Thyroid gland (tissue), 4 donors: ENCODE measurements at regions not wholly inside any gene's neighbourhood (a gene's known extent, or its start where the extent isn't known, plus 50 kb on each side); places are given as distances from the start of the nearest gene placed in this dataset.

ENCODE experiments used
- DNase-seq, 2 donors: peaks; one replicate each; pipeline ENCODE4 v3.0.0-alpha.2; 2019
- H3K27ac ChIP-seq, 3 donors: fragments of 200-600 bp; sonication (generic); 1 replicate in 2 of 3; 2 replicates in 1 of 3; pipeline ENCODE4 v1.5.1; 2016 to 2019; ENCODE audit warnings: mild to moderate bottlenecking in 1 of 3, moderate library complexity in 1 of 3
- H3K27me3 ChIP-seq: fragments of 200-600 bp; sonication (generic); one replicate; pipeline ENCODE4 v1.5.1; 2019
- H3K36me3 ChIP-seq, 2 donors: fragments of 200-600 bp; sonication (generic); one replicate each; pipeline ENCODE4 v1.5.1; 2016 to 2019
- H3K4me1 ChIP-seq, 2 donors: fragments of 200-600 bp; sonication (generic); one replicate each; pipeline ENCODE4 v1.5.1; 2017 to 2019
- H3K4me3 ChIP-seq, 3 donors: fragments of 200-600 bp; sonication (generic); replicated peaks in 1 of 3; 1 replicate in 2 of 3; 2 replicates in 1 of 3; pipeline ENCODE4 v1.5.1; 2016; ENCODE audit warnings: mild to moderate bottlenecking in 1 of 3
- H3K9me3 ChIP-seq: fragments of 200-600 bp; sonication (generic); one replicate; pipeline ENCODE4 v1.5.1; 2017
- CTCF ChIP-seq, 6 experiments: fragments of 200-600 bp in 3 of 6; fragments of 450-650 bp in 3 of 6; sonication (generic) in 3 of 6; IDR thresholded peaks; one replicate each; pipeline ENCODE4 v1.5.1; 2016 to 2019; ENCODE audit warnings: antibody characterized with exemption in 6 of 6, mild to moderate bottlenecking in 2 of 6, inconsistent platforms in 1 of 6, moderate library complexity in 1 of 6
- POLR2A ChIP-seq, 2 donors: fragments of 450-650 bp; IDR thresholded peaks; one replicate each; pipeline ENCODE4 v1.6.1; 2017; ENCODE audit warnings: antibody characterized with exemption in 2 of 2, mild to moderate bottlenecking in 2 of 2, moderate library complexity in 1 of 2
- WGBS, 2 donors: methylation state at CpG; one replicate each; pipeline ENCODE4 v1.1.5; 2017; 5-methylcytosine and 5-hydroxymethylcytosine counted together
- intact Hi-C: fragments of 100-400 bp; cut with DNase I; formaldehyde crosslinking; loops from one replicate; pipeline ENCODE4 v1.15.1; 2023

GRCh38 chr1:37167479-37167878 is 133.2 kb upstream of the GRIK3 start:
- Histone ChIP-seq H3K36me3 (no peaks in the 10 kb centered on the region), H3K4me3 (no peak overlapping the region), H3K27me3 (no peaks in the 10 kb centered on the region), H3K9me3 (no peaks in the 10 kb centered on the region), H3K27ac (no peak overlapping the region), H3K4me1 (no peaks in the 10 kb centered on the region)
- intact Hi-C loops: no loop called here
- no peak for DNase-seq
- TF ChIP-seq CTCF (IDR thresholded peaks at IDR 0.05) (no peak), POLR2A (IDR thresholded peaks at IDR 0.05) (no peak)
- 77 to 100% methylated on average over 1 of the region's 1 CpG for WGBS, 2 donors

- TF ChIP-seq CTCF (IDR thresholded peaks at IDR 0.05) (no peak), POLR2A (IDR thresholded peaks at IDR 0.05) (no peak)
- Histone ChIP-seq H3K27me3 (no peaks in the 10 kb centered on the region), H3K4me3 (no peak overlapping the region), H3K27ac (no peak overlapping the region), H3K36me3 (no peaks in the 10 kb centered on the region), H3K4me1 (no peaks in the 10 kb centered on the region), H3K9me3 (no peaks in the 10 kb centered on the region)
- intact Hi-C loops: no loop called here
- WGBS, 2 donors: 74 to 76% methylated on average over 2 of the region's 2 CpGs
- DNase-seq: no peak
Observed at GRCh38 chr1:37169241-37169640, 134.9 kb upstream of the GRIK3 start.

- Histone ChIP-seq H3K36me3 (no peaks in the 10 kb centered on the region), H3K27ac (no peak overlapping the region), H3K9me3 (no peaks in the 10 kb centered on the region), H3K27me3 (no peaks in the 10 kb centered on the region), H3K4me1 (no peaks in the 10 kb centered on the region), H3K4me3 (no peak overlapping the region)
- no peak for TF ChIP-seq POLR2A (IDR thresholded peaks at IDR 0.05)
- TF ChIP-seq CTCF (IDR thresholded peaks at IDR 0.05): no peak
- no peak for DNase-seq
- 56 to 65% methylated on average over 8 of the region's 8 CpGs for WGBS, 2 donors
- intact Hi-C loops: no loop called here
Observed at GRCh38 chr1:37169743-37170275, 135.5 kb upstream of the GRIK3 start.

- no peaks in the 10 kb centered on the region for H3K27me3 ChIP-seq
- H3K4me3 ChIP-seq: no peak overlapping the region
- TF ChIP-seq CTCF (IDR thresholded peaks at IDR 0.05) (no peak), POLR2A (IDR thresholded peaks at IDR 0.05) (no peak)
- intact Hi-C loops: no loop called here
- 43 to 56% methylated on average over 8 of the region's 8 CpGs for WGBS, 2 donors
- no peaks in the 10 kb centered on the region for H3K36me3 ChIP-seq
- DNase-seq: no peak
- no peaks in the 10 kb centered on the region for H3K9me3 ChIP-seq
- H3K27ac ChIP-seq: no peak overlapping the region
- no peaks in the 10 kb centered on the region for H3K4me1 ChIP-seq
Observed at GRCh38 chr1:37171691-37172090, 137.4 kb upstream of the GRIK3 start.

- Histone ChIP-seq H3K36me3 (no peaks in the 10 kb centered on the region), H3K27me3 (no peaks in the 10 kb centered on the region)
- WGBS, 2 donors: 71 to 79% methylated on average over 3 of the region's 3 CpGs
Observed at GRCh38 chr1:37174341-37174740, 140.0 kb upstream of the GRIK3 start.

More at GRCh38 chr1:37174341-37174740, 140.0 kb upstream of the GRIK3 start:
- H3K4me3 ChIP-seq: no peak overlapping the region
- DNase-seq: no peak
- no peaks in the 10 kb centered on the region for H3K9me3 ChIP-seq
- H3K4me1 ChIP-seq: no peaks in the 10 kb centered on the region
- intact Hi-C loops: no loop called here
- H3K27ac ChIP-seq: no peak overlapping the region
- TF ChIP-seq CTCF (IDR thresholded peaks at IDR 0.05) (no peak), POLR2A (IDR thresholded peaks at IDR 0.05) (no peak)
